Amniotic stem cell (primary cell): ENCODE measurements at regions not wholly inside any gene's neighbourhood (a gene's known extent, or its start where the extent isn't known, plus 50 kb on each side); places are given as distances from the start of the nearest gene placed in this dataset.

Experiments
- DNase-seq: peaks from one replicate; lab custom pipeline; 2025; lab: John Stamatoyannopoulos, UW

GRCh38 chr2:181190711-181191110 lies 210.3 kb downstream of the UBE2E3 start:
- DNase-seq: no peak

- no peak for DNase-seq
These were observed 213.1 kb downstream of the UBE2E3 start for GRCh38 chr2:181193550-181193949.

- no peak for DNase-seq
These were observed 216.0 kb downstream of the UBE2E3 start for GRCh38 chr2:181196401-181196800.

- DNase-seq: no peak
These were observed 216.8 kb downstream of the UBE2E3 start for GRCh38 chr2:181197140-181197760.

- DNase-seq: no peak
These were observed 217.9 kb downstream of the UBE2E3 start for GRCh38 chr2:181198183-181198864.

- DNase-seq: peak; percentile 44
These were observed 223.0 kb downstream of the UBE2E3 start for GRCh38 chr2:181203412-181203811.

GRCh38 chr2:181203916-181204315 lies 223.5 kb downstream of the UBE2E3 start:
- no peak for DNase-seq

GRCh38 chr2:181218401-181218821 lies 238.0 kb downstream of the UBE2E3 start:
- no peak for DNase-seq

- no peak for DNase-seq
These were observed 234.0 kb upstream of the ITGA4 start for GRCh38 chr2:181223234-181223633.

GRCh38 chr2:181224866-181225265 lies 232.3 kb upstream of the ITGA4 start:
- no peak for DNase-seq

GRCh38 chr2:181228661-181229060 lies 228.5 kb upstream of the ITGA4 start:
- no peak for DNase-seq

- DNase-seq: no peak
These were observed 226.0 kb upstream of the ITGA4 start for GRCh38 chr2:181231151-181231550.

GRCh38 chr2:181231886-181232621 lies 225.1 kb upstream of the ITGA4 start:
- no peak for DNase-seq

GRCh38 chr2:181234487-181234891 lies 222.7 kb upstream of the ITGA4 start:
- DNase-seq: no peak

- no peak for DNase-seq
These were observed 222.2 kb upstream of the ITGA4 start for GRCh38 chr2:181235011-181235410.

GRCh38 chr2:181235683-181236459 lies 221.3 kb upstream of the ITGA4 start:
- DNase-seq: no peak

- no peak for DNase-seq
These were observed 217.9 kb upstream of the ITGA4 start for GRCh38 chr2:181239201-181239799.

GRCh38 chr2:181240844-181241243 lies 216.3 kb upstream of the ITGA4 start:
- DNase-seq: no peak

- DNase-seq: no peak
These were observed 215.8 kb upstream of the ITGA4 start for GRCh38 chr2:181241366-181241765.

GRCh38 chr2:181241797-181242196 lies 215.4 kb upstream of the ITGA4 start:
- no peak for DNase-seq

GRCh38 chr2:181242262-181242661 lies 214.9 kb upstream of the ITGA4 start:
- DNase-seq: no peak

GRCh38 chr2:181243319-181243718 lies 213.9 kb upstream of the ITGA4 start:
- DNase-seq: no peak
